HG03159 (cell line): ENCODE measurements at regions not wholly inside any gene's neighbourhood (a gene's known extent, or its start where the extent isn't known, plus 50 kb on each side); places are given as distances from the start of the nearest gene placed in this dataset.

ENCODE experiments used
- ATAC-seq: cut with Tn5 transposase; IDR thresholded peaks from one replicate; pipeline ENCODE4 v1.9.1; 2021; ENCODE audit warnings: mild to moderate bottlenecking, moderate library complexity; ENCODE audit not compliant: unreplicated experiment

- ATAC-seq, result no peak
Observed at GRCh38 chr19:31500197-31500830, 151.1 kb upstream of the TSHZ3 start.

- no peak for ATAC-seq
Observed at GRCh38 chr19:31500946-31501345, 151.7 kb upstream of the TSHZ3 start.

GRCh38 chr19:31501427-31502195 is 152.4 kb upstream of the TSHZ3 start:
- no peak for ATAC-seq

- ATAC-seq, result no peak
Observed at GRCh38 chr19:31502536-31503170, 153.4 kb upstream of the TSHZ3 start.

GRCh38 chr19:31503211-31503610 is 154.0 kb upstream of the TSHZ3 start:
- ATAC-seq, result no peak

GRCh38 chr19:31504221-31504620 is 155.0 kb upstream of the TSHZ3 start:
- no peak for ATAC-seq

- no peak for ATAC-seq
Observed at GRCh38 chr19:31505596-31505910, 156.3 kb upstream of the TSHZ3 start.

- ATAC-seq, result no peak
Observed at GRCh38 chr19:31506102-31506501, 156.9 kb upstream of the TSHZ3 start.

- ATAC-seq, result no peak
Observed at GRCh38 chr19:31510635-31511034, 161.4 kb upstream of the TSHZ3 start.

GRCh38 chr19:31511098-31511497 is 161.9 kb upstream of the TSHZ3 start:
- no peak for ATAC-seq

- ATAC-seq, result no peak
Observed at GRCh38 chr19:31511696-31512095, 162.5 kb upstream of the TSHZ3 start.

- ATAC-seq, result no peak
Observed at GRCh38 chr19:31512181-31512970, 163.1 kb upstream of the TSHZ3 start.

- no peak for ATAC-seq
Observed at GRCh38 chr19:31513841-31514240, 164.6 kb upstream of the TSHZ3 start.

- ATAC-seq, result no peak
Observed at GRCh38 chr19:31515931-31516330, 166.7 kb upstream of the TSHZ3 start.

- no peak for ATAC-seq
Observed at GRCh38 chr19:31516756-31517155, 167.5 kb upstream of the TSHZ3 start.

- no peak for ATAC-seq
Observed at GRCh38 chr19:31517224-31518180, 168.3 kb upstream of the TSHZ3 start.

- ATAC-seq, result no peak
Observed at GRCh38 chr19:31518216-31519020, 169.2 kb upstream of the TSHZ3 start.

- no peak for ATAC-seq
Observed at GRCh38 chr19:31519256-31519655, 170.0 kb upstream of the TSHZ3 start.

- ATAC-seq, result no peak
Observed at GRCh38 chr19:31519908-31520307, 170.7 kb upstream of the TSHZ3 start.

GRCh38 chr19:31520633-31521032 is 171.4 kb upstream of the TSHZ3 start:
- ATAC-seq, result no peak
